Gastroesophageal sphincter (tissue), 4 donors: ENCODE measurements at regions not wholly inside any gene's neighbourhood (a gene's known extent, or its start where the extent isn't known, plus 50 kb on each side); places are given as distances from the start of the nearest gene placed in this dataset.
"Not testable (repeated sequence)": the region's sequence is repeated elsewhere in the genome, so short reads cannot be mapped to it uniquely, and the experiment has no call there.

Experiments used
- ATAC-seq: fragments of 150-250 bp; one replicate; pipeline ENCODE4 v1.9.1; 2016; ENCODE audit warnings: mild to moderate bottlenecking, moderate library complexity
- H3K27ac ChIP-seq, 4 donors: fragments of 200-600 bp; sonication (generic) in 3 of 4; 1 replicate in 3 of 4; 2 replicates in 1 of 4; pipeline ENCODE4 v1.5.1; 2016 to 2019
- H3K27me3 ChIP-seq: fragments of 200-600 bp; sonication (generic); one replicate; pipeline ENCODE4 v1.5.1; 2019
- H3K36me3 ChIP-seq, 2 donors: fragments of 200-600 bp; sonication (generic); one replicate each; pipeline ENCODE4 v1.5.1; 2019; ENCODE audit warnings: control low read depth in 1 of 2
- H3K4me1 ChIP-seq, 3 donors: fragments of 200-600 bp; sonication (generic); 1 replicate in 2 of 3; 2 replicates in 1 of 3; pipeline ENCODE4 v1.5.1; 2016 to 2019; ENCODE audit warnings: control low read depth in 2 of 3
- H3K4me3 ChIP-seq, 2 donors: fragments of 200-600 bp; sonication (generic); one replicate each; pipeline ENCODE4 v1.5.1; 2019; ENCODE audit warnings: mild to moderate bottlenecking in 1 of 2, moderate library complexity in 1 of 2
- H3K9me3 ChIP-seq, 3 donors: fragments of 200-600 bp; sonication (generic); one replicate each; pipeline ENCODE4 v1.5.1; 2017 to 2019; ENCODE audit warnings: control low read depth in 2 of 3
- EP300 ChIP-seq: sonication (generic); formaldehyde crosslinking; IDR thresholded peaks from one replicate; pipeline ENCODE4 v1.6.1; 2017; ENCODE audit warnings: antibody characterized with exemption, mild to moderate bottlenecking
- POLR2A ChIP-seq, 2 donors: fragments of 450-650 bp; IDR thresholded peaks; one replicate each; pipeline ENCODE4 v1.6.1; 2017; ENCODE audit warnings: antibody characterized with exemption in 2 of 2, mild to moderate bottlenecking in 2 of 2, moderate library complexity in 1 of 2
- POLR2AphosphoS5 ChIP-seq: sonication (generic); formaldehyde crosslinking; IDR thresholded peaks from one replicate; pipeline ENCODE4 v1.6.1; 2017; ENCODE audit warnings: antibody characterized with exemption
- WGBS, 2 donors: methylation state at CpG; one replicate each; pipeline ENCODE4 v1.1.5; 2018; ENCODE audit warnings: low coverage in 1 of 2; 5-methylcytosine and 5-hydroxymethylcytosine counted together
- TF ChIP-seq, protein P1 (sequence below), 4 experiments: fragments of 200-600 bp in 2 of 4; fragments of 450-650 bp in 2 of 4; sonication (generic) in 1 of 4; IDR thresholded peaks; one replicate each; pipeline ENCODE4 v1.5.1; 2017 to 2019; ENCODE audit warnings: antibody characterized with exemption in 4 of 4, mild to moderate bottlenecking in 2 of 4, moderate library complexity in 2 of 4

DNA sequence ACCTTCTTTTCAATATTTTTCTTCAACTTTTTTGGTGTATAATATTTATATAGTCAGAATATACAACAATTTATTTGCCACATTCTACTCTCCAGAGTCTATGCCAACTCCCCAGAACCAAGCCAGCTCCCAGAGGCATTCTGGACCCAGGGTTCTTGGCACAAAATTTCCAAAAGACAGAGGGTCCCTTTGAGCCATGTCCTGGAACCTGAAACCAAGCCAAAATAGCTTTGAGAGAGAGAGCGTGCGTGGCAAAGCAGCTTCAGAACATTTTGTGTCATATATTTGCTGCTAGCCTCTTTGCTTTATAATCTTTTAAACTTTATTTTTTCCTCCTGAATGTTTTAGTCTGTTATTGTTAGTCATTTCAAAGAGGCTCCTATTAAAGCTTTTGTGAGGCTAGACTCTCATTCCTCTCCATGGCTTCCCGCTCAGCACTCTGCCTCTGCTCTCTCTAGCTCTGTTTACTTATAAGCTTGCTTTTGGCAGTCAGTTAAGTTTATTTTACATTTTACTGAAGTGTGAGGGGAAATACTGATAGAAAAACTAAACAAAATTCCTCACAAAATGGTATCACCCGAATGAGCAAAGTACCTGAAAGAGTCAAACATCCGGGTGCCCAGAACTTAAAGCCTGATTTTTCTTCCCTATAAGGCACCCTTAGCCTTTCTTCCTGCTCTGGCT is 605.1 kb upstream of the ID4 start:
- Histone ChIP-seq H3K9me3 (peaks cover 0 to 3% (median 0%) of the 10 kb centered on the region in 3 donors), H3K27ac (peak overlapping the region; percentile 74 to 82 (median 78)), H3K4me3 (no peak overlapping the region), H3K36me3 (no peaks in the 10 kb centered on the region), H3K27me3 (no peaks in the 10 kb centered on the region), H3K4me1 (peaks cover 0 to 15% (median 0%) of the 10 kb centered on the region in 3 donors)
- 12 to 31% methylated on average over 5 of the region's 5 CpGs for WGBS, 2 donors
- TF ChIP-seq POLR2A (IDR thresholded peaks at IDR 0.05) = no peak
- peak; percentile 25 for TF ChIP-seq POLR2AphosphoS5
- no peak for ATAC-seq

DNA sequence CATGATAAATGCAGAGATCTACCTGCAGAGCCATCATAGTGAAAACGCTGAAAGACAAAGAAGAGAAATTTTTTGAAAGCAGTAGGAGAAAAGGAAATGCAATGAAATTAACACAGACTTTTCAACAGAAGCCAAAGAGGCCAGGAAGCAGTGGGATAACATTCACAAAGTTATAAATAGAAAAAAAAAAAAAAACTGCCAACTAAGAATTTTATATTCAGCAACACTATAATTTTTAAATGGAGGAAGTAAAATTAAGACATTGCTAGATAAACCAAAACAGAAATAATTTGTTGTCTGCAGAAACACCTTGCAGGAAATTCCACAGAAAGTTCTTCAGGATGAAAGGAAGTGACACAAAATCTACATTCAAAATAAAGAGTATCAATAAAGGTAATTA is 591.5 kb upstream of the ID4 start:
- TF ChIP-seq EP300 = no peak
- TF ChIP-seq POLR2AphosphoS5 = no peak
- no peak for TF ChIP-seq POLR2A (IDR thresholded peaks at IDR 0.05)
- TF ChIP-seq, protein P1, sequence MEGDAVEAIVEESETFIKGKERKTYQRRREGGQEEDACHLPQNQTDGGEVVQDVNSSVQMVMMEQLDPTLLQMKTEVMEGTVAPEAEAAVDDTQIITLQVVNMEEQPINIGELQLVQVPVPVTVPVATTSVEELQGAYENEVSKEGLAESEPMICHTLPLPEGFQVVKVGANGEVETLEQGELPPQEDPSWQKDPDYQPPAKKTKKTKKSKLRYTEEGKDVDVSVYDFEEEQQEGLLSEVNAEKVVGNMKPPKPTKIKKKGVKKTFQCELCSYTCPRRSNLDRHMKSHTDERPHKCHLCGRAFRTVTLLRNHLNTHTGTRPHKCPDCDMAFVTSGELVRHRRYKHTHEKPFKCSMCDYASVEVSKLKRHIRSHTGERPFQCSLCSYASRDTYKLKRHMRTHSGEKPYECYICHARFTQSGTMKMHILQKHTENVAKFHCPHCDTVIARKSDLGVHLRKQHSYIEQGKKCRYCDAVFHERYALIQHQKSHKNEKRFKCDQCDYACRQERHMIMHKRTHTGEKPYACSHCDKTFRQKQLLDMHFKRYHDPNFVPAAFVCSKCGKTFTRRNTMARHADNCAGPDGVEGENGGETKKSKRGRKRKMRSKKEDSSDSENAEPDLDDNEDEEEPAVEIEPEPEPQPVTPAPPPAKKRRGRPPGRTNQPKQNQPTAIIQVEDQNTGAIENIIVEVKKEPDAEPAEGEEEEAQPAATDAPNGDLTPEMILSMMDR (IDR thresholded peaks at IDR 0.05) = no peak
- WGBS, 2 donors = 69 to 89% methylated on average over 1 of the region's 1 CpG
- Histone ChIP-seq H3K27me3 (no peaks in the 10 kb centered on the region), H3K27ac (no peak overlapping the region), H3K4me1 (no peaks in the 10 kb centered on the region), H3K9me3 (peaks cover 0 to 49% (median 0%) of the 10 kb centered on the region in 3 donors), H3K4me3 (no peak overlapping the region), H3K36me3 (no peaks in the 10 kb centered on the region)
- no peak for ATAC-seq

DNA sequence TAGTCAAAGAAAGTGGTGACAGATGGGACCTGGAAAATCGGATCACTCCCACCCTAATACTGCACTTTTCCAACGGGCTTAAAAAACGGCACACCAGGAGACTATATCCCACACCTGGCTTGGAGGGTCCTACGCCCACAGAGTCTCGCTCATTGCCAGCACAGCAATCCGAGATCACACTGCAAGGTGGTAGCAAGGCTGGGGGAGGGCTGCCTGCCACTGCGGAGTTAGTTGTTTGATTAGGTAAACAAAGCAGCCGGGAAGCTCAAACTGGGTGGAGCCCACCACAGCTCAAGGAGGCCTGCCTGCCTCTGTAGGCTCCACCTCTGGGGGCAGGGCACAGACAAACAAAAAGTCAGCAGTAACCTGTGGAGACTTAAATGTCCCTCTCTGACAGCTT is 590.0 kb upstream of the ID4 start:
- not testable (repeated sequence) for ATAC-seq, H3K4me1 ChIP-seq, H3K36me3 ChIP-seq, H3K27me3 ChIP-seq, H3K27ac ChIP-seq, H3K4me3 ChIP-seq
- H3K9me3 ChIP-seq = peaks cover 0 to 38% (median 0%) of the 10 kb centered on the region in 3 donors
- WGBS, 2 donors = 69 to 100% methylated on average over 1 to 6 of the region's 8 CpGs

DNA sequence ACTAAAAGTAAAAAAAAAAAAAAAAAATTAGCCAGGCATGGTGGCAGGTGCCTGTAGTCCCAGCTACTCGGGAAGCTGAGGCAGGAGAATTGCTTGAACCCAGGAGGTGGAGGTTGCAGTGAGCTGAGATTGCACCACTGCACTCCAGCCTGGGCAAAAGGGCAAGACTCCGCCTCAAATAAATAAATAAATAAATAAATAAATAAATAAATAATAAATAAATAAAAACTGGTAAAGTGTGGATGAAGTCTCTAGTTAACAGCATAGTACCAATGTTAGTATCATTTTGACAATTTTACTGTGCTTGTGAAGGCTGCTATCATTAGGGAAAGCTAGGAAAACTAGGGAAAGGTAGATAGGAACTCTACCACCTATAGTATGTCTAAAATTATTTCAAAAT is 581.0 kb upstream of the ID4 start:
- not testable (repeated sequence) for H3K4me1 ChIP-seq, H3K27ac ChIP-seq, H3K27me3 ChIP-seq, H3K9me3 ChIP-seq, ATAC-seq, H3K4me3 ChIP-seq, H3K36me3 ChIP-seq
- WGBS, 2 donors = 78 to 100% methylated on average over 2 of the region's 2 CpGs

DNA sequence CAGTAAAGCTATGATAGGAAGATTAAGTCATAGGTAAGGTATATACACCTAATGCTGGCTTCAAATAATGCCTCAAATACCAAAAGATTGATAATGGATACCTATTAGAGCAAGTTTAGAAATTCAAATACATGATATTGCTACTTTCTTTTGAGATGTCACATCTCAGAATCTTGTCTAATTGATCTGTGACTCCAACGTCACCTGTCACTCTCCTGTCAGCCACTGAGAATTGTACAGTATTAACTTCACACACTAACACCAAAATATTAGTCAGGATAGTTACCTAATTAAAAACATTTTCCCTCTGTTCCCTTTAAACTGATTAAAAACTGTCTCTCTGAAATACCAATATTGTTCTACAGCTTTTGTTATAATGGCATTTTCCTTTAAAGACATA is 575.5 kb upstream of the ID4 start:
- H3K27ac ChIP-seq = no peak overlapping the region

DNA sequence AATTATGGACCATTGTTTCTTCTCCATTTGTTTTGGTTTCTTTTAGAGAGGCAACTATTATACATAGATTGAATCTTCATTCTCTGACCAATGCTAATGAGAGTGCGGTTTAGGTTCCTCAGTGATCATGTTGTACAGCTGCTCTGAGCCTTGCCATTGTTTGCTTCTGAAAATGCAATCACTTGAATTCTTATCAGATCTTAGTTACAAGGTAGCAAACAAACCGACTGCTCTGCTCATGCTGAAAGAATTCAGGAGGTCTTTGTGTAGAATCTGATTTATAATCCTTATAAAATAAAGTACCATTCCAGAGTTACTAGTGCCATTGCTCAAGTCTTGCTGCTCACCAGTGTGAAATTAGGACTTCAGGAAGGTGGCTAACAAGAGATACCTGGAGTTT is 569.1 kb upstream of the ID4 start:
- Histone ChIP-seq H3K4me3 (no peak overlapping the region), H3K27ac (no peak overlapping the region), H3K4me1 (no peaks in the 10 kb centered on the region), H3K27me3 (no peaks in the 10 kb centered on the region), H3K9me3 (peaks cover 0 to 33% (median 0%) of the 10 kb centered on the region in 3 donors), H3K36me3 (no peaks in the 10 kb centered on the region)
- 69 to 92% methylated on average over 2 of the region's 2 CpGs for WGBS, 2 donors
- no peak for TF ChIP-seq POLR2AphosphoS5
- no peak for TF ChIP-seq POLR2A (IDR thresholded peaks at IDR 0.05)
- ATAC-seq = no peak

More for the DNA sequence above, 575.5 kb upstream of the ID4 start:
- TF ChIP-seq, protein P1 (IDR thresholded peaks at IDR 0.05) = no peak
- TF ChIP-seq EP300 (no peak), POLR2A (IDR thresholded peaks at IDR 0.05) (no peak), POLR2AphosphoS5 (no peak)
- no peak for ATAC-seq
- Histone ChIP-seq H3K9me3 (no peaks in the 10 kb centered on the region), H3K27me3 (no peaks in the 10 kb centered on the region), H3K4me1 (no peaks in the 10 kb centered on the region), H3K36me3 (no peaks in the 10 kb centered on the region), H3K4me3 (no peak overlapping the region)
- WGBS, 2 donors = 95 to 100% methylated on average over 1 of the region's 1 CpG

DNA sequence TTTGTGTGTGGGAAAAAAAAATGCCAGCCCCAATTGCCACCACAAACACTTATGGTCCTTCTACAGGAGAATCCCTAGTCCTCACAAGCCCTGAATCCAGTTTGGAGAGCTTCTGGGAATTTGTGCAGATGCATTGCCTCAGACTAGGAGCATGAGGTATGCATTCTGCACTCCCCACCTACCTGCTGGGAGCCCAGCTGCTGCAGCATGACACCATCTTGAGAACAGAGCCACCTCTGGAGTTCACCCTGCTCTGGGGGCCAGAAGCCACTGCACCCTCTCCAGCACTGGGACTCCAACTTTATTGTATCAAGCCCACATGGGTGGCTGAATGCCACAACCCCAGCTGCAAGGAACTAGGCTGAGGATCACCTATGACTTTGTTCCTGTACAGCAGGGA is 568.5 kb upstream of the ID4 start:
- Histone ChIP-seq H3K9me3 (peaks cover 0 to 33% (median 0%) of the 10 kb centered on the region in 3 donors), H3K4me3 (no peak overlapping the region), H3K27ac (no peak overlapping the region), H3K36me3 (no peaks in the 10 kb centered on the region), H3K4me1 (no peaks in the 10 kb centered on the region), H3K27me3 (no peaks in the 10 kb centered on the region)
- TF ChIP-seq, protein P1 (IDR thresholded peaks at IDR 0.05) = no peak
- TF ChIP-seq POLR2A (IDR thresholded peaks at IDR 0.05) (no peak), EP300 (no peak), POLR2AphosphoS5 (no peak)
- ATAC-seq = no peak
